IMR-90 (cell line): ENCODE measurements at regions not wholly inside any gene's neighbourhood (a gene's known extent, or its start where the extent isn't known, plus 50 kb on each side); places are given as distances from the start of the nearest gene placed in this dataset.

Experiments
- BHLHE40 ChIP-seq: fragments of 150-350 bp; IDR thresholded peaks from 2 replicates; pipeline ENCODE4 v1.6.1; 2016; ENCODE audit warnings: mild to moderate bottlenecking, low read depth, low read length
- CEBPB ChIP-seq: IDR thresholded peaks from 2 replicates; pipeline ENCODE4 v1.6.1; 2012; ENCODE audit warnings: low read depth, low read length, improper control_type of control experiment
- MAFK ChIP-seq: IDR thresholded peaks from 2 replicates; pipeline ENCODE4 v1.6.1; 2012; ENCODE audit warnings: low read depth, low read length, improper control_type of control experiment
- POLR2A ChIP-seq: IDR thresholded peaks from 2 replicates; pipeline ENCODE4 v1.6.1; 2012; ENCODE audit warnings: mild to moderate bottlenecking, low read depth, low read length
- RAD21 ChIP-seq: IDR thresholded peaks from 2 replicates; pipeline ENCODE4 v1.6.1; 2012; ENCODE audit warnings: low read length, improper control_type of control experiment
- RCOR1 ChIP-seq: IDR thresholded peaks from 2 replicates; pipeline ENCODE4 v1.6.1; 2012; ENCODE audit warnings: mild to moderate bottlenecking, low read length, improper control_type of control experiment; ENCODE audit not compliant: insufficient replicate concordance
- RFX5 ChIP-seq: IDR thresholded peaks from 2 replicates; pipeline ENCODE4 v1.8.0; 2012; ENCODE audit warnings: low read depth, mild to moderate bottlenecking, low read length, moderate library complexity
- USF2 ChIP-seq: fragments of 150-350 bp; IDR thresholded peaks from 2 replicates; pipeline ENCODE4 v1.6.1; 2017; ENCODE audit warnings: mild to moderate bottlenecking, antibody characterized with exemption, low read length, low read depth
- TF ChIP-seq, protein P1 (sequence below): conservative IDR thresholded peaks from 2 replicates; pipeline ENCODE4 v1.5.1; 2012; ENCODE audit warnings: mild to moderate bottlenecking, low read depth, low read length, improper control_type of control experiment
- TF ChIP-seq, protein P2 (sequence below): fragments of 150-350 bp; IDR thresholded peaks from 2 replicates; pipeline ENCODE4 v1.6.1; 2016; ENCODE audit warnings: low read depth, mild to moderate bottlenecking, low read length, moderate library complexity, borderline replicate concordance

DNA sequence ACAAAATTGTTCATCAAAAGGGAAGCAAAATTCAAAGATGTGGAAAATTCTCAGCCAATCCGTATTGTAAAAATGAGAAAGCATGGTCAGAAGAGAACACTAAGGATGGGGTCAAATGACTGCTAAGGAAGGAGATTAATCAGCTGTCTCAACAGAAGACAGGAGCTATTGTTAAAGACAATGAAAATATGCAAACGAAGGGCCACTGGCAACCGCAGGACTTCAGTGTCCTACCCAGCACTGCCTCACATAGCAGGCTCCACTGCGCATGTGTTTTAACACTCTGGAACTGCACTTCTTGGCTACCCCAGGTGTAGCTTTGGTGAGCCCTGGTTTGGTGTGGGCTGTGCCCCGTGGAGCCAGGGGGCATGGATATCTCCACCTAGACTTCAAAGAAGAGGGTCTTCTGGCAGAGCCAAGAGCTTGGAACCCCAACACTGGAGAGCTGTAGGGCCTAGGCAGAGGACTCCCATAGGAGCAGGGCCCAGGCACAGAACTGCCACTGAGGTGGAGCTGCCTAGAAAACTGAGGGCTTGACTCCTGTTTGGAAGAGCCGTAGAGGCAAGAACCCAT, 176.2 kb upstream of the GDF10 start:
- TF ChIP-seq RAD21, result no peak
- TF ChIP-seq, protein P1, sequence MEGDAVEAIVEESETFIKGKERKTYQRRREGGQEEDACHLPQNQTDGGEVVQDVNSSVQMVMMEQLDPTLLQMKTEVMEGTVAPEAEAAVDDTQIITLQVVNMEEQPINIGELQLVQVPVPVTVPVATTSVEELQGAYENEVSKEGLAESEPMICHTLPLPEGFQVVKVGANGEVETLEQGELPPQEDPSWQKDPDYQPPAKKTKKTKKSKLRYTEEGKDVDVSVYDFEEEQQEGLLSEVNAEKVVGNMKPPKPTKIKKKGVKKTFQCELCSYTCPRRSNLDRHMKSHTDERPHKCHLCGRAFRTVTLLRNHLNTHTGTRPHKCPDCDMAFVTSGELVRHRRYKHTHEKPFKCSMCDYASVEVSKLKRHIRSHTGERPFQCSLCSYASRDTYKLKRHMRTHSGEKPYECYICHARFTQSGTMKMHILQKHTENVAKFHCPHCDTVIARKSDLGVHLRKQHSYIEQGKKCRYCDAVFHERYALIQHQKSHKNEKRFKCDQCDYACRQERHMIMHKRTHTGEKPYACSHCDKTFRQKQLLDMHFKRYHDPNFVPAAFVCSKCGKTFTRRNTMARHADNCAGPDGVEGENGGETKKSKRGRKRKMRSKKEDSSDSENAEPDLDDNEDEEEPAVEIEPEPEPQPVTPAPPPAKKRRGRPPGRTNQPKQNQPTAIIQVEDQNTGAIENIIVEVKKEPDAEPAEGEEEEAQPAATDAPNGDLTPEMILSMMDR, result no peak
- TF ChIP-seq POLR2A, result no peak
- TF ChIP-seq, protein P2, sequence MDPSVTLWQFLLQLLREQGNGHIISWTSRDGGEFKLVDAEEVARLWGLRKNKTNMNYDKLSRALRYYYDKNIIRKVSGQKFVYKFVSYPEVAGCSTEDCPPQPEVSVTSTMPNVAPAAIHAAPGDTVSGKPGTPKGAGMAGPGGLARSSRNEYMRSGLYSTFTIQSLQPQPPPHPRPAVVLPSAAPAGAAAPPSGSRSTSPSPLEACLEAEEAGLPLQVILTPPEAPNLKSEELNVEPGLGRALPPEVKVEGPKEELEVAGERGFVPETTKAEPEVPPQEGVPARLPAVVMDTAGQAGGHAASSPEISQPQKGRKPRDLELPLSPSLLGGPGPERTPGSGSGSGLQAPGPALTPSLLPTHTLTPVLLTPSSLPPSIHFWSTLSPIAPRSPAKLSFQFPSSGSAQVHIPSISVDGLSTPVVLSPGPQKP, result no peak
- no peak for TF ChIP-seq RCOR1
- TF ChIP-seq USF2, result no peak
- no peak for TF ChIP-seq CEBPB
- TF ChIP-seq BHLHE40, result no peak
- no peak for TF ChIP-seq MAFK
- TF ChIP-seq RFX5, result no peak
